Osteocyte (in vitro differentiated cells): ENCODE measurements at regions not wholly inside any gene's neighbourhood (a gene's known extent, or its start where the extent isn't known, plus 50 kb on each side); places are given as distances from the start of the nearest gene placed in this dataset.

Experiments
- DNase-seq: peaks from one replicate; pipeline ENCODE4 v3.0.0; 2021; ENCODE audit warnings: mixed read lengths; ENCODE audit not compliant: unreplicated experiment; ENCODE audit errors: extremely low spot score
- H3K27ac Mint-ChIP-seq: one replicate; pipeline ENCODE4 v1.8.0; 2021; ENCODE audit warnings: mild to moderate bottlenecking, mixed read lengths; ENCODE audit not compliant: unreplicated experiment
- H3K27me3 Mint-ChIP-seq: one replicate; pipeline ENCODE4 v1.8.0; 2021; ENCODE audit warnings: mixed read lengths; ENCODE audit not compliant: unreplicated experiment
- H3K36me3 Mint-ChIP-seq: one replicate; pipeline ENCODE4 v1.8.0; 2021; ENCODE audit warnings: mixed read lengths; ENCODE audit not compliant: unreplicated experiment
- H3K4me1 Mint-ChIP-seq: one replicate; pipeline ENCODE4 v1.8.0; 2021; ENCODE audit warnings: mixed read lengths; ENCODE audit not compliant: unreplicated experiment
- H3K4me3 Mint-ChIP-seq: one replicate; pipeline ENCODE4 v1.8.0; 2021; ENCODE audit warnings: mild to moderate bottlenecking, moderate library complexity, mixed read lengths; ENCODE audit not compliant: unreplicated experiment
- H3K9me3 Mint-ChIP-seq: one replicate; pipeline ENCODE4 v1.8.0; 2021; ENCODE audit warnings: mixed read lengths; ENCODE audit not compliant: unreplicated experiment
- CTCF ChIP-seq: fragments of 200-600 bp; sonication (generic); IDR thresholded peaks from 2 replicates; pipeline ENCODE4 v1.5.0; 2021; ENCODE audit warnings: antibody characterized with exemption, mild to moderate bottlenecking, moderate library complexity

- H3K4me1 Mint-ChIP-seq: peaks cover 44% of the 10 kb centered on the region
- no peaks in the 10 kb centered on the region for H3K36me3 Mint-ChIP-seq
- DNase-seq: no peak
- peak overlapping the region; percentile 18 for H3K27ac Mint-ChIP-seq
- H3K27me3 Mint-ChIP-seq: no peaks in the 10 kb centered on the region
- H3K4me3 Mint-ChIP-seq: no peak overlapping the region
- no peaks in the 10 kb centered on the region for H3K9me3 Mint-ChIP-seq
- no peak for TF ChIP-seq CTCF
Observed at GRCh38 chr21:16770266-16770665, 742.6 kb upstream of the CXADR start.

GRCh38 chr21:16773206-16773605, 739.6 kb upstream of the CXADR start:
- TF ChIP-seq CTCF: no peak

GRCh38 chr21:16775076-16775475, 737.8 kb upstream of the CXADR start:
- DNase-seq: no peak
- Mint-ChIP-seq H3K9me3 (no peaks in the 10 kb centered on the region), H3K4me1 (peaks cover 35% of the 10 kb centered on the region), H3K4me3 (no peak overlapping the region), H3K27ac (no peak overlapping the region), H3K27me3 (no peaks in the 10 kb centered on the region), H3K36me3 (no peaks in the 10 kb centered on the region)
- TF ChIP-seq CTCF: no peak

More at GRCh38 chr21:16773206-16773605, 739.6 kb upstream of the CXADR start:
- DNase-seq: no peak
- no peak overlapping the region for H3K4me3 Mint-ChIP-seq
- H3K4me1 Mint-ChIP-seq: peaks cover 41% of the 10 kb centered on the region
- no peaks in the 10 kb centered on the region for H3K36me3 Mint-ChIP-seq
- H3K9me3 Mint-ChIP-seq: no peaks in the 10 kb centered on the region
- no peaks in the 10 kb centered on the region for H3K27me3 Mint-ChIP-seq
- H3K27ac Mint-ChIP-seq: peak overlapping the region; percentile 79

GRCh38 chr21:16777041-16777720, 735.7 kb upstream of the CXADR start:
- DNase-seq: no peak
- Mint-ChIP-seq H3K27me3 (no peaks in the 10 kb centered on the region), H3K27ac (no peak overlapping the region), H3K36me3 (no peaks in the 10 kb centered on the region), H3K9me3 (peaks cover 3% of the 10 kb centered on the region), H3K4me3 (no peak overlapping the region), H3K4me1 (peaks cover 24% of the 10 kb centered on the region)
- TF ChIP-seq CTCF: no peak

- H3K27me3 Mint-ChIP-seq: no peaks in the 10 kb centered on the region
- H3K4me3 Mint-ChIP-seq: no peak overlapping the region
- H3K27ac Mint-ChIP-seq: no peak overlapping the region
- no peak for TF ChIP-seq CTCF
- H3K36me3 Mint-ChIP-seq: no peaks in the 10 kb centered on the region
- no peak for DNase-seq
- H3K4me1 Mint-ChIP-seq: peaks cover 12% of the 10 kb centered on the region
- peaks cover 12% of the 10 kb centered on the region for H3K9me3 Mint-ChIP-seq
Observed at GRCh38 chr21:16788584-16788983, 724.3 kb upstream of the CXADR start.
